ENCODE measurements at regions not wholly inside any gene's neighbourhood (a gene's known extent, or its start where the extent isn't known, plus 50 kb on each side); places are given as distances from the start of the nearest gene placed in this dataset.
"Not testable (repeated sequence)": the region's sequence is repeated elsewhere in the genome, so short reads cannot be mapped to it uniquely, and the experiment has no call there.

- H3K4me3 ChIP-seq (ENCODE audit: low read length), result no peak overlapping the region
- H3K79me2 ChIP-seq (ENCODE audit: low read length), result no peaks in the 10 kb centered on the region
- H3K27ac ChIP-seq (ENCODE audit: low read length), result no peak overlapping the region
- H3K9me3 ChIP-seq (ENCODE audit: low read length), result no peaks in the 10 kb centered on the region
- DNase-seq, result no peak
- no peaks in the 10 kb centered on the region for H3K36me3 ChIP-seq (ENCODE audit: insufficient read depth, low read length)
- H4K20me1 ChIP-seq (ENCODE audit: insufficient read depth, low read depth, low read length), result no peaks in the 10 kb centered on the region
- H3K27me3 ChIP-seq (ENCODE audit: low read length), result no peaks in the 10 kb centered on the region
- no peaks in the 10 kb centered on the region for H3K4me1 ChIP-seq (ENCODE audit: low read length)
- no peak overlapping the region for H3K4me2 ChIP-seq (ENCODE audit: low read depth, low read length, poor library complexity, severe bottlenecking)
- H2AFZ ChIP-seq (ENCODE audit: low read length), result no peak overlapping the region
- no peak overlapping the region for H3K9ac ChIP-seq (ENCODE audit: low read length)
- H3K9me2 ChIP-seq (replicated peaks; ENCODE audit: insufficient read depth, low read length), result no peaks in the 10 kb centered on the region
Observed at GRCh38 chr10:8665322-8665721, 610.8 kb downstream of the GATA3 start.

GRCh38 chr10:8670461-8670860 lies 616.0 kb downstream of the GATA3 start:
- Histone ChIP-seq H3K4me2 (ENCODE audit: low read depth, low read length, poor library complexity, severe bottlenecking) (no peak overlapping the region), H2AFZ (ENCODE audit: low read length) (no peak overlapping the region), H3K9me3 (ENCODE audit: low read length) (no peaks in the 10 kb centered on the region), H3K9me2 (replicated peaks; ENCODE audit: insufficient read depth, low read length) (no peaks in the 10 kb centered on the region), H3K36me3 (ENCODE audit: insufficient read depth, low read length) (no peaks in the 10 kb centered on the region), H3K27me3 (ENCODE audit: low read length) (0 out of 2 replicates have a peak, but pooled peaks cover 5% of the 10 kb centered on the region), H4K20me1 (ENCODE audit: insufficient read depth, low read depth, low read length) (no peaks in the 10 kb centered on the region), H3K4me3 (ENCODE audit: low read length) (no peak overlapping the region), H3K27ac (ENCODE audit: low read length) (no peak overlapping the region), H3K79me2 (ENCODE audit: low read length) (no peaks in the 10 kb centered on the region), H3K4me1 (ENCODE audit: low read length) (no peaks in the 10 kb centered on the region), H3K9ac (ENCODE audit: low read length) (no peak overlapping the region)
- DNase-seq, result no peak

- Histone ChIP-seq H3K4me2 (ENCODE audit: low read depth, low read length, poor library complexity, severe bottlenecking) (no peak overlapping the region), H2AFZ (ENCODE audit: low read length) (no peak overlapping the region), H3K79me2 (ENCODE audit: low read length) (no peaks in the 10 kb centered on the region), H3K9ac (ENCODE audit: low read length) (no peak overlapping the region), H4K20me1 (ENCODE audit: insufficient read depth, low read depth, low read length) (no peaks in the 10 kb centered on the region), H3K27me3 (ENCODE audit: low read length) (0 out of 2 replicates have a peak, but pooled peaks cover 5% of the 10 kb centered on the region), H3K9me2 (replicated peaks; ENCODE audit: insufficient read depth, low read length) (no peaks in the 10 kb centered on the region; the same call in 1 of the 2 replicates), H3K9me3 (ENCODE audit: low read length) (no peaks in the 10 kb centered on the region), H3K4me3 (ENCODE audit: low read length) (no peak overlapping the region), H3K4me1 (ENCODE audit: low read length) (no peaks in the 10 kb centered on the region), H3K36me3 (ENCODE audit: insufficient read depth, low read length) (no peaks in the 10 kb centered on the region), H3K27ac (ENCODE audit: low read length) (no peak overlapping the region)
- no peak for DNase-seq
Observed at GRCh38 chr10:8674230-8674629, 619.7 kb downstream of the GATA3 start.

GRCh38 chr10:8677642-8678041 lies 623.2 kb downstream of the GATA3 start:
- Histone ChIP-seq H3K4me3 (ENCODE audit: low read length) (no peak overlapping the region), H3K9ac (ENCODE audit: low read length) (no peak overlapping the region), H2AFZ (ENCODE audit: low read length) (no peak overlapping the region), H3K27me3 (ENCODE audit: low read length) (0 out of 2 replicates have a peak, but pooled peaks cover 5% of the 10 kb centered on the region), H3K79me2 (ENCODE audit: low read length) (no peaks in the 10 kb centered on the region), H3K27ac (ENCODE audit: low read length) (no peak overlapping the region), H3K9me3 (ENCODE audit: low read length) (no peaks in the 10 kb centered on the region), H3K36me3 (ENCODE audit: insufficient read depth, low read length) (no peaks in the 10 kb centered on the region), H4K20me1 (ENCODE audit: insufficient read depth, low read depth, low read length) (no peaks in the 10 kb centered on the region), H3K4me1 (ENCODE audit: low read length) (no peaks in the 10 kb centered on the region), H3K4me2 (ENCODE audit: low read depth, low read length, poor library complexity, severe bottlenecking) (no peak overlapping the region), H3K9me2 (replicated peaks; ENCODE audit: insufficient read depth, low read length) (no peaks in the 10 kb centered on the region; the same call in 1 of the 2 replicates)
- DNase-seq, result no peak

GRCh38 chr10:8684916-8685315 lies 630.4 kb downstream of the GATA3 start:
- not testable (repeated sequence) for H2AFZ ChIP-seq (ENCODE audit: low read length); H4K20me1 ChIP-seq (ENCODE audit: insufficient read depth, low read depth, low read length); DNase-seq; H3K9me2 ChIP-seq (replicated peaks; ENCODE audit: insufficient read depth, low read length); H3K4me1 ChIP-seq (ENCODE audit: low read length); H3K9ac ChIP-seq (ENCODE audit: low read length); H3K27me3 ChIP-seq (ENCODE audit: low read length); H3K9me3 ChIP-seq (ENCODE audit: low read length); H3K4me2 ChIP-seq (ENCODE audit: low read depth, low read length, poor library complexity, severe bottlenecking); H3K27ac ChIP-seq (ENCODE audit: low read length); H3K36me3 ChIP-seq (ENCODE audit: insufficient read depth, low read length); H3K79me2 ChIP-seq (ENCODE audit: low read length); H3K4me3 ChIP-seq (ENCODE audit: low read length)

GRCh38 chr10:8688881-8689280 lies 634.4 kb downstream of the GATA3 start:
- no peak overlapping the region for H3K9ac ChIP-seq (ENCODE audit: low read length)
- H3K4me3 ChIP-seq (ENCODE audit: low read length), result no peak overlapping the region
- no peaks in the 10 kb centered on the region for H4K20me1 ChIP-seq (ENCODE audit: insufficient read depth, low read depth, low read length)
- H3K27ac ChIP-seq (ENCODE audit: low read length), result no peak overlapping the region
- DNase-seq, result no peak
- H3K9me3 ChIP-seq (ENCODE audit: low read length), result no peaks in the 10 kb centered on the region
- no peaks in the 10 kb centered on the region for H3K4me1 ChIP-seq (ENCODE audit: low read length)
- no peak overlapping the region for H3K4me2 ChIP-seq (ENCODE audit: low read depth, low read length, poor library complexity, severe bottlenecking)
- H3K36me3 ChIP-seq (ENCODE audit: insufficient read depth, low read length), result no peaks in the 10 kb centered on the region
- no peak overlapping the region for H2AFZ ChIP-seq (ENCODE audit: low read length)
- no peaks in the 10 kb centered on the region for H3K27me3 ChIP-seq (ENCODE audit: low read length)
- no peaks in the 10 kb centered on the region for H3K9me2 ChIP-seq (replicated peaks; ENCODE audit: insufficient read depth, low read length)
- no peaks in the 10 kb centered on the region for H3K79me2 ChIP-seq (ENCODE audit: low read length)

GRCh38 chr10:8691498-8692017 lies 637.1 kb downstream of the GATA3 start:
- no peaks in the 10 kb centered on the region for H3K4me1 ChIP-seq (ENCODE audit: low read length)
- no peaks in the 10 kb centered on the region for H3K9me2 ChIP-seq (replicated peaks; ENCODE audit: insufficient read depth, low read length)
- H3K4me3 ChIP-seq (ENCODE audit: low read length), result no peak overlapping the region
- no peak for DNase-seq
- H3K27me3 ChIP-seq (ENCODE audit: low read length), result no peaks in the 10 kb centered on the region
- H3K79me2 ChIP-seq (ENCODE audit: low read length), result no peaks in the 10 kb centered on the region
- no peak overlapping the region for H3K9ac ChIP-seq (ENCODE audit: low read length)
- H3K4me2 ChIP-seq (ENCODE audit: low read depth, low read length, poor library complexity, severe bottlenecking), result no peak overlapping the region
- H3K27ac ChIP-seq (ENCODE audit: low read length), result no peak overlapping the region
- no peak overlapping the region for H2AFZ ChIP-seq (ENCODE audit: low read length)
- no peaks in the 10 kb centered on the region for H3K36me3 ChIP-seq (ENCODE audit: insufficient read depth, low read length)
- H4K20me1 ChIP-seq (ENCODE audit: insufficient read depth, low read depth, low read length), result no peaks in the 10 kb centered on the region
- H3K9me3 ChIP-seq (ENCODE audit: low read length), result no peaks in the 10 kb centered on the region

GRCh38 chr10:8693635-8694034 lies 639.1 kb downstream of the GATA3 start:
- not testable (repeated sequence) for H3K27me3 ChIP-seq (ENCODE audit: low read length); H4K20me1 ChIP-seq (ENCODE audit: insufficient read depth, low read depth, low read length); H3K4me3 ChIP-seq (ENCODE audit: low read length); H3K9me2 ChIP-seq (replicated peaks; ENCODE audit: insufficient read depth, low read length); DNase-seq; H3K9ac ChIP-seq (ENCODE audit: low read length); H3K4me2 ChIP-seq (ENCODE audit: low read depth, low read length, poor library complexity, severe bottlenecking); H3K36me3 ChIP-seq (ENCODE audit: insufficient read depth, low read length); H3K27ac ChIP-seq (ENCODE audit: low read length); H2AFZ ChIP-seq (ENCODE audit: low read length); H3K4me1 ChIP-seq (ENCODE audit: low read length); H3K9me3 ChIP-seq (ENCODE audit: low read length); H3K79me2 ChIP-seq (ENCODE audit: low read length)

- no peaks in the 10 kb centered on the region for H4K20me1 ChIP-seq (ENCODE audit: insufficient read depth, low read depth, low read length)
- no peaks in the 10 kb centered on the region for H3K27me3 ChIP-seq (ENCODE audit: low read length)
- no peak overlapping the region for H2AFZ ChIP-seq (ENCODE audit: low read length)
- H3K36me3 ChIP-seq (ENCODE audit: insufficient read depth, low read length), result no peaks in the 10 kb centered on the region
- H3K9ac ChIP-seq (ENCODE audit: low read length), result no peak overlapping the region
- no peaks in the 10 kb centered on the region for H3K4me1 ChIP-seq (ENCODE audit: low read length)
- H3K79me2 ChIP-seq (ENCODE audit: low read length), result no peaks in the 10 kb centered on the region
- no peak overlapping the region for H3K27ac ChIP-seq (ENCODE audit: low read length)
- no peaks in the 10 kb centered on the region for H3K9me3 ChIP-seq (ENCODE audit: low read length)
- H3K9me2 ChIP-seq (replicated peaks; ENCODE audit: insufficient read depth, low read length), result no peaks in the 10 kb centered on the region
- H3K4me2 ChIP-seq (ENCODE audit: low read depth, low read length, poor library complexity, severe bottlenecking), result no peak overlapping the region
- no peak for DNase-seq
- no peak overlapping the region for H3K4me3 ChIP-seq (ENCODE audit: low read length)
Observed at GRCh38 chr10:8696746-8697145, 642.3 kb downstream of the GATA3 start.

Data from Karpas-422 (cell line).